ENCODE measurements at regions not wholly inside any gene's neighbourhood (a gene's known extent, or its start where the extent isn't known, plus 50 kb on each side); places are given as distances from the start of the nearest gene placed in this dataset.

DNA sequence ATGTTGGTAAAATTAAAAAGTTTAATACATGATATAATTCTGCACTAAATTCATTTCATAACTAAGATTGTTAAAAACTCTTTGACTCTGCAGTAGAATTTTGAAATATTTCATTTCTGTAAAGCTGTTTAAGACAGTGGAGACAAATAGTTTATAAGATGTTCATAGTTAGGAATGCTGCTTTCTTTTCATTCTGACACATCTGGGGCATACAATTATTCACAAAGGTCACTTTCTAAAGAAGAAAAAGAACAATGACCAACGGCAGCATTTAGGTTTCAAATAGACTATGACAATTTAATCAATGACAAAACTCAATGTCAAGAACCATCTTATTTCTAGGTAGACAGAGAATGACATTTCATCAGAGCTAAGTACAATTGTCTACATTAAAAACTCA, 1422.1 kb downstream of the PCDH9 start (continued):
- TF ChIP-seq, protein P1, sequence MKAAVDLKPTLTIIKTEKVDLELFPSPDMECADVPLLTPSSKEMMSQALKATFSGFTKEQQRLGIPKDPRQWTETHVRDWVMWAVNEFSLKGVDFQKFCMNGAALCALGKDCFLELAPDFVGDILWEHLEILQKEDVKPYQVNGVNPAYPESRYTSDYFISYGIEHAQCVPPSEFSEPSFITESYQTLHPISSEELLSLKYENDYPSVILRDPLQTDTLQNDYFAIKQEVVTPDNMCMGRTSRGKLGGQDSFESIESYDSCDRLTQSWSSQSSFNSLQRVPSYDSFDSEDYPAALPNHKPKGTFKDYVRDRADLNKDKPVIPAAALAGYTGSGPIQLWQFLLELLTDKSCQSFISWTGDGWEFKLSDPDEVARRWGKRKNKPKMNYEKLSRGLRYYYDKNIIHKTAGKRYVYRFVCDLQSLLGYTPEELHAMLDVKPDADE (IDR thresholded peaks at IDR 0.05): no peak
- no peak for TF ChIP-seq EZH2phosphoT487 (IDR thresholded peaks at IDR 0.05; ENCODE audit: unreplicated experiment)
- no peak for TF ChIP-seq ZNF331 (CRISPR knock-in tag; IDR thresholded peaks at IDR 0.05; ENCODE audit: low read depth)

DNA sequence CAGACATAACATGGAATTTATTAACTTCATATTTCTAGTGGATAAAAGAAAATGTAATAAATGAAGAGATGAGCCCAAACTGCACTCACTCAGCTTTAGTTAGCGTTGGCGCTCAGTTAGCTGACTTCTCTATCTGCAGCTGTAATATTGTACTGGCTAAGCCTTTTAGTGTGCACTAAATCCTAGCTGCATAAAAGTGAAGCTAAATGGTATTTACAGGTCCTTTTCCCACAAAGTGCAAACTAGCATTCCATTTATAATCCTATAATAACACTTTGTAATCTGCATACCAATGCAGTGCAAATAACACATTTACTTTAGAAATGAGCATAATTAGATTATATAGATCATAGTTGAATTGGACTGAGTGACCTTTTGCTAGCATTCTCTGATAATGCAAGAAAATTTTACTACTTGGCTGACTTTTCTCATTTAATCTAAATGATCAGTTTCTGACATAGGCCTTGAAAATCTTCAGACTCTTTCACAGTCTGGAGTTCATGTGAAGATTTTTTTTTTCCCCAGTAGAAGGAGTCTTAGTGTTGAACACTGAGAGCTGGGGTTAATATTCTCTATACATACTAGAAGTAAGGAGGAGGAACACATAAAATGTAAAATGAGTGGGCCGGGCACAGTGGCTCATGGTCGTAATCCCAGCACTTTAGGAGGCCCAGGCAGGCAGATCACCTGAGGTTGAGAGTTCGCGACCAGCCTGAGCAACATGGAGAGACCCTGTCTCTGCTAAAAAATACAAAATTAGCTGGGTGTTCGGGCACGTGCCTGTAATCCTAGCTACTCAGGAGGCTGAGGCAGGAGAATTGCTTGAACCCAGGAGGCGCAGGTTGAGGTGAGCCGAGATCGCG, 1426.4 kb downstream of the PCDH9 start:
- no peak for DNase-seq (ENCODE audit: low spot score)
- Mint-ChIP-seq H3K27ac (no peak overlapping the region), H3K9me3 (no peaks in the 10 kb centered on the region), H3K4me1 (no peaks in the 10 kb centered on the region), H3K27me3 (ENCODE audit: insufficient read depth, low read depth, poor library complexity) (no peaks in the 10 kb centered on the region), H3K4me3 (no peak overlapping the region), H3K36me3 (ENCODE audit: low read depth) (no peaks in the 10 kb centered on the region)
- H3K27ac ChIP-seq (ENCODE audit: low read depth): no peak overlapping the region
- no peaks in the 10 kb centered on the region for H3K36me3 ChIP-seq (ENCODE audit: insufficient read depth)
- no peaks in the 10 kb centered on the region for H4K20me1 ChIP-seq (replicated peaks; ENCODE audit: insufficient read depth)
- no peak overlapping the region for H2AFZ ChIP-seq
- H3K4me3 ChIP-seq: no peak overlapping the region
- no peaks in the 10 kb centered on the region for H3K4me1 ChIP-seq (ENCODE audit: insufficient read depth)
- TF ChIP-seq EZH2phosphoT487 (IDR thresholded peaks at IDR 0.05; ENCODE audit: unreplicated experiment): no peak
- ATAC-seq: no peak
- H3F3A ChIP-seq (replicated peaks; ENCODE audit: low read depth): no peaks in the 10 kb centered on the region
- H3K4me2 ChIP-seq: no peak overlapping the region
- H3K27me3 ChIP-seq (ENCODE audit: insufficient read depth): no peaks in the 10 kb centered on the region
- no peaks in the 10 kb centered on the region for H3K79me2 ChIP-seq (replicated peaks; ENCODE audit: insufficient read depth)
- H3K9me2 ChIP-seq (ENCODE audit: insufficient read depth): no peaks in the 10 kb centered on the region

DNA sequence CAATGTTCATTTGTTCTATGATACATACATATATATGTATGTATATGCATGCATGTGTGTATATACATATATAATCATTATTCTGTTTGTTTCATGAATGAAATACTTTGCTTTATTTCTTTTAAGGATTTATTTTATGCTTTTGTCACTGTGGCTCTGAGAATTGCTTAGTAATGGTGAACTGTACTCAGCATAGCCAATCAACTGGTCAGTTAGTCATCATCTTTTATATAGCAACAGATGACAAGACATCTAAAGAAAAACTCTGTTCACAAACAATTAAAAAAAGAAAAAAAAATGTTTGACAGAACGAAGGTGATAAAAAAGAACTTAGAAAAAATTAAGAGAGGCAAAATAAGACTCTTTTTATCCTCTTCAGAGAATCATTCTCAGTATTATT, 1440.3 kb downstream of the PCDH9 start:
- Histone ChIP-seq H3K79me2 (replicated peaks; ENCODE audit: insufficient read depth) (no peaks in the 10 kb centered on the region), H3K9me2 (ENCODE audit: insufficient read depth) (no peaks in the 10 kb centered on the region), H3K4me1 (ENCODE audit: insufficient read depth) (no peaks in the 10 kb centered on the region), H3K4me3 (no peak overlapping the region), H3K4me2 (no peak overlapping the region), H4K20me1 (replicated peaks; ENCODE audit: insufficient read depth) (no peaks in the 10 kb centered on the region), H3K27me3 (ENCODE audit: insufficient read depth) (no peaks in the 10 kb centered on the region), H3K27ac (ENCODE audit: low read depth) (no peak overlapping the region), H3K36me3 (ENCODE audit: insufficient read depth) (no peaks in the 10 kb centered on the region), H3F3A (replicated peaks; ENCODE audit: low read depth) (no peaks in the 10 kb centered on the region), H2AFZ (no peak overlapping the region)
- H3K4me3 Mint-ChIP-seq: no peak overlapping the region
- no peaks in the 10 kb centered on the region for H3K9me3 Mint-ChIP-seq
- no peaks in the 10 kb centered on the region for H3K36me3 Mint-ChIP-seq (ENCODE audit: low read depth)
- TF ChIP-seq STAT1 (IDR thresholded peaks at IDR 0.05; ENCODE audit: unreplicated experiment): no peak
- TF ChIP-seq ZNF331 (CRISPR knock-in tag; IDR thresholded peaks at IDR 0.05; ENCODE audit: low read depth): no peak
- no peaks in the 10 kb centered on the region for H3K4me1 Mint-ChIP-seq
- H3K27ac Mint-ChIP-seq: no peak overlapping the region
- H3K27me3 Mint-ChIP-seq (ENCODE audit: insufficient read depth, low read depth, poor library complexity): no peaks in the 10 kb centered on the region
- ATAC-seq (no peak), DNase-seq (ENCODE audit: low spot score) (no peak)

DNA sequence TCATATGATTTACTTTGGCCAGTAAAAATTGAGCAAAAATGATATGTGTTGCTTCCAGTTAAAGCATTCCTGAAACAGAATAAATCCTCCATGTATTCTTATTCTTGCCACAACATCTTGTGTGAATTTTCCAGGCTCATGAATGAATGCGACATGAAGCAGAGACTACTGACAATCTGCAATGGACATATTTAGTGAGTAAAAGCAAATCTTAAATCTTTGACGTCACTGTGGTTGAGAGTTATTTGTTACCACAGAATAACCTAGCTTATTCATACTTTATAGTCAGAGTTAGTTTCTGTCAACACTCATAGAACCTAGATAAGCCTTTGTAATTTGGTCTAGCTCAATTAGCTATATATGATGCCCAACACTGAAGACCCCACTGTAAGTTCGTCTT, 1443.1 kb downstream of the PCDH9 start:
- H3K4me3 ChIP-seq: no peak overlapping the region
- no peak overlapping the region for H2AFZ ChIP-seq
- DNase-seq (ENCODE audit: low spot score) (no peak), ATAC-seq (no peak)
- Mint-ChIP-seq H3K36me3 (ENCODE audit: low read depth) (no peaks in the 10 kb centered on the region), H3K27ac (no peak overlapping the region), H3K4me1 (no peaks in the 10 kb centered on the region), H3K27me3 (ENCODE audit: insufficient read depth, low read depth, poor library complexity) (no peaks in the 10 kb centered on the region), H3K9me3 (no peaks in the 10 kb centered on the region), H3K4me3 (no peak overlapping the region)
- H3K4me1 ChIP-seq (ENCODE audit: insufficient read depth): no peaks in the 10 kb centered on the region
- H3K4me2 ChIP-seq: no peak overlapping the region
- H4K20me1 ChIP-seq (replicated peaks; ENCODE audit: insufficient read depth): no peaks in the 10 kb centered on the region
- H3K27me3 ChIP-seq (ENCODE audit: insufficient read depth): no peaks in the 10 kb centered on the region
- H3K79me2 ChIP-seq (replicated peaks; ENCODE audit: insufficient read depth): no peaks in the 10 kb centered on the region
- no peaks in the 10 kb centered on the region for H3K36me3 ChIP-seq (ENCODE audit: insufficient read depth)
- H3K27ac ChIP-seq (ENCODE audit: low read depth): no peak overlapping the region
- no peaks in the 10 kb centered on the region for H3F3A ChIP-seq (replicated peaks; ENCODE audit: low read depth)
- H3K9me2 ChIP-seq (ENCODE audit: insufficient read depth): no peaks in the 10 kb centered on the region
- TF ChIP-seq, protein P2, sequence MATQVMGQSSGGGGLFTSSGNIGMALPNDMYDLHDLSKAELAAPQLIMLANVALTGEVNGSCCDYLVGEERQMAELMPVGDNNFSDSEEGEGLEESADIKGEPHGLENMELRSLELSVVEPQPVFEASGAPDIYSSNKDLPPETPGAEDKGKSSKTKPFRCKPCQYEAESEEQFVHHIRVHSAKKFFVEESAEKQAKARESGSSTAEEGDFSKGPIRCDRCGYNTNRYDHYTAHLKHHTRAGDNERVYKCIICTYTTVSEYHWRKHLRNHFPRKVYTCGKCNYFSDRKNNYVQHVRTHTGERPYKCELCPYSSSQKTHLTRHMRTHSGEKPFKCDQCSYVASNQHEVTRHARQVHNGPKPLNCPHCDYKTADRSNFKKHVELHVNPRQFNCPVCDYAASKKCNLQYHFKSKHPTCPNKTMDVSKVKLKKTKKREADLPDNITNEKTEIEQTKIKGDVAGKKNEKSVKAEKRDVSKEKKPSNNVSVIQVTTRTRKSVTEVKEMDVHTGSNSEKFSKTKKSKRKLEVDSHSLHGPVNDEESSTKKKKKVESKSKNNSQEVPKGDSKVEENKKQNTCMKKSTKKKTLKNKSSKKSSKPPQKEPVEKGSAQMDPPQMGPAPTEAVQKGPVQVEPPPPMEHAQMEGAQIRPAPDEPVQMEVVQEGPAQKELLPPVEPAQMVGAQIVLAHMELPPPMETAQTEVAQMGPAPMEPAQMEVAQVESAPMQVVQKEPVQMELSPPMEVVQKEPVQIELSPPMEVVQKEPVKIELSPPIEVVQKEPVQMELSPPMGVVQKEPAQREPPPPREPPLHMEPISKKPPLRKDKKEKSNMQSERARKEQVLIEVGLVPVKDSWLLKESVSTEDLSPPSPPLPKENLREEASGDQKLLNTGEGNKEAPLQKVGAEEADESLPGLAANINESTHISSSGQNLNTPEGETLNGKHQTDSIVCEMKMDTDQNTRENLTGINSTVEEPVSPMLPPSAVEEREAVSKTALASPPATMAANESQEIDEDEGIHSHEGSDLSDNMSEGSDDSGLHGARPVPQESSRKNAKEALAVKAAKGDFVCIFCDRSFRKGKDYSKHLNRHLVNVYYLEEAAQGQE (IDR thresholded peaks at IDR 0.05; ENCODE audit: unreplicated experiment): no peak
- TF ChIP-seq STAT1 (IDR thresholded peaks at IDR 0.05; ENCODE audit: unreplicated experiment): no peak

Measured in GM23338 (cell line).